Suppressor macrophage treated with lipopolysaccharide for 1 hour (primary cell): ENCODE measurements at regions not wholly inside any gene's neighbourhood (a gene's known extent, or its start where the extent isn't known, plus 50 kb on each side); places are given as distances from the start of the nearest gene placed in this dataset.

ENCODE experiments used
- DNase-seq, 3 donors: peaks; one replicate each; pipeline ENCODE4 v3.0.0-alpha.2; 2020 to 2022

GRCh38 chr6:115398607-115399006, 662.1 kb downstream of the FRK start:
- no peak for DNase-seq

- DNase-seq: no peak
Observed at GRCh38 chr6:115396112-115396906, 664.4 kb downstream of the FRK start.

- no peak for DNase-seq
Observed at GRCh38 chr6:115393821-115394220, 666.9 kb downstream of the FRK start.

GRCh38 chr6:115370202-115370601, 690.5 kb downstream of the FRK start:
- DNase-seq: no peak

- DNase-seq: no peak
Observed at GRCh38 chr6:115365783-115366182, 694.9 kb downstream of the FRK start.

GRCh38 chr6:115363379-115363778, 697.3 kb downstream of the FRK start:
- no peak for DNase-seq

- DNase-seq: no peak
Observed at GRCh38 chr6:115362234-115362633, 698.5 kb downstream of the FRK start.

- no peak for DNase-seq
Observed at GRCh38 chr6:115360602-115361325, 699.9 kb downstream of the FRK start.

- DNase-seq: no peak
Observed at GRCh38 chr6:115358616-115359015, 702.1 kb downstream of the FRK start.

- DNase-seq: no peak
Observed at GRCh38 chr6:115356371-115356770, 704.3 kb downstream of the FRK start.

- no peak for DNase-seq
Observed at GRCh38 chr6:115323001-115323400, 737.7 kb downstream of the FRK start.

- DNase-seq: no peak
Observed at GRCh38 chr6:115319823-115320222, 740.9 kb downstream of the FRK start.

- DNase-seq: no peak
Observed at GRCh38 chr6:115310156-115310555, 750.5 kb downstream of the FRK start.

- no peak for DNase-seq
Observed at GRCh38 chr6:115302731-115303130, 758.0 kb downstream of the FRK start.

- no peak for DNase-seq
Observed at GRCh38 chr6:115287467-115287866, 773.2 kb downstream of the FRK start.

- DNase-seq: no peak
Observed at GRCh38 chr6:115276881-115277565, 783.7 kb downstream of the FRK start.

GRCh38 chr6:115272311-115272710, 788.4 kb downstream of the FRK start:
- DNase-seq: no peak

GRCh38 chr6:115271434-115271833, 789.3 kb downstream of the FRK start:
- DNase-seq: no peak

GRCh38 chr6:115270953-115271352, 789.7 kb downstream of the FRK start:
- DNase-seq: no peak

- DNase-seq: no peak
Observed at GRCh38 chr6:115241373-115241772, 819.3 kb downstream of the FRK start.

- no peak for DNase-seq
Observed at GRCh38 chr6:115221198-115221597, 839.5 kb downstream of the FRK start.

- DNase-seq: no peak
Observed at GRCh38 chr6:115220551-115221159, 840.0 kb downstream of the FRK start.

GRCh38 chr6:115219645-115220044, 841.0 kb downstream of the FRK start:
- no peak for DNase-seq
